Coronary artery (tissue), 2 donors: ENCODE measurements at regions not wholly inside any gene's neighbourhood (a gene's known extent, or its start where the extent isn't known, plus 50 kb on each side); places are given as distances from the start of the nearest gene placed in this dataset.

Experiments used
- DNase-seq: peaks from one replicate; pipeline ENCODE4 v3.0.0-alpha.2; 2017; ENCODE audit warnings: low spot score
- H3K27ac ChIP-seq, 2 donors: fragments of 200-600 bp; sonication (generic); one replicate each; pipeline ENCODE4 v1.5.1; 2016 to 2019
- H3K4me3 ChIP-seq: fragments of 200-600 bp; sonication (generic); 2 replicates; pipeline ENCODE4 v1.5.1; 2016; ENCODE audit warnings: mild to moderate bottlenecking, moderate library complexity
- CTCF ChIP-seq: fragments of 200-600 bp; sonication (generic); IDR thresholded peaks from one replicate; pipeline ENCODE4 v1.5.1; 2019; ENCODE audit warnings: antibody characterized with exemption

DNA sequence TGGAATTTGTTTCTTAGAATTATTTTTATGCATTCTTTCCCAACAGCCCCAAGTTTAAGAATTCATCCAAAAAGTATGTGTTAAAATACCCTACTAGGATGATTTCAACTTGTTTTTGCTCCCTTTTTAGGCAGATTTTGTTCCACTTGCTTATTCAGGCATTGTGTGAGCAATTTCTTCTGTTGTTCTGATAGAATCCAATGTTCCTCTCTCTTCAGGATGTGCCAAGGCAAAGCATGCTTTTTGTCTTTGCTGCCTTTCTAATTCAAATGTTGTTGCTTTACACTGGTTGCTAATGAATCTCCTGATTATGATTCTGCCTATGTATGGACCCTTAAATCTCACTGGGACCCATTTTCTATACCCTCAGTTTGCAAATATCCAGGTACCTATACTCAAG is 131.2 kb upstream of the ARHGAP42 start:
- Histone ChIP-seq H3K4me3 (no peak overlapping the region), H3K27ac (no peak overlapping the region)
- TF ChIP-seq CTCF, result no peak
- no peak for DNase-seq

DNA sequence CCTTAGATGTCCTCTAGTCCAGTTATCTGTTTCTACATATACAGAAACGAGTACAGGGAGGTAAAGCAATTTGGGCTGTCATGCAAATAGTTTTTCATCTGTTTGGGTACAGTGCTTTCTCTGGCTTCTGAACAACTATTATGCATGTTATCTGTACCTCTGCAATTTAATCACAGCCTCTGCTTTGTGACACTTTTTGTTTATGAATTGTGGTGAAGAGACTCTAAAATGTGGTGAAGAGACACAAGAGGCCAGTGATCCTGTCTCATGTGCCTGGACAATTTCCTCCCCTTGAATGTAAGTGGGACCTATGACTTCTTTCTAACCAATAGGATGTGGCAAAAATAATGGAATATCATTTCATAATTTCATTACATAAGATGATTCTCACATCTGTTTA is 130.3 kb upstream of the ARHGAP42 start:
- no peak for DNase-seq
- no peak for TF ChIP-seq CTCF
- no peak overlapping the region for H3K4me3 ChIP-seq
- H3K27ac ChIP-seq, result no peak overlapping the region

GRCh38 chr11:100557830-100558611 is 129.1 kb upstream of the ARHGAP42 start:
- no peak overlapping the region for H3K4me3 ChIP-seq
- DNase-seq, result no peak
- no peak overlapping the region for H3K27ac ChIP-seq
- no peak for TF ChIP-seq CTCF

DNA sequence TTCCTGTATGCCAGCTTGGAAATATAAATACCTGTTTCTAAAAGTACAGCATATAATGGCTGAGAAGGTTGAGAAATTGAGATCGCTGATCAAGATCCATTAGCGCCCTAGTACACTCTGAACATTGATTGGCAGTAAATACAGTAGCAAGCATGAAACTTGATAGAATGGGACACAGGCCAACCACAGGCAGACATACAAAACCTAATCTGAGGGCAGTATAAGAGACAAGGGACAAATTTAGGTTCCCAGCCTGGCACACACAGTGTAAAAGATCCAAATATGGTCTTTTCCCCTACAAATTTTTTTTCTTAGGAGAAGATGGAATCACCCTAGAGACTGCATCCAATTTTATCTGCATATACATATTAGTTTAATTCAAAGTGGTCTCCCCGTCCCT is 126.5 kb upstream of the ARHGAP42 start:
- Histone ChIP-seq H3K4me3 (no peak overlapping the region), H3K27ac (no peak overlapping the region)
- no peak for TF ChIP-seq CTCF
- DNase-seq, result no peak

DNA sequence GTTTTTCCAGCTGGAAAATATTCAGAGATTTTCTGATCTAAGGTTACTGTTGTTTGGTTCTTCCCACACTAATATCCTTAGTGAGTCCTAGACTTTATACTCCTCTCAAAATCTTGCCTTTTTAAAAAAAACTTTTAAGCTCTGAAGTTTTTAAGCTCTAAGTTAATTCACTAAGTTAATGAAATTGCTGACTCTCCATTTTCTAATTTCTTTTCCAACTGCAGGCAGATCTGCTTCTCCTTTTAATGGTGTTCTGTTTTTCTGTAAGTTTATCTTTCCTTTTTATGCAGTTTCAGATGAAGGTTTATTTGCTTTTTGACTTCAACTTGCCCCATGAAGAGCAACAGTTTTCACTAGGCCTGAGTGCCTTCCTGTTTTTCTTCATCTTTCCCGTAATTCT is 125.8 kb upstream of the ARHGAP42 start:
- TF ChIP-seq CTCF, result no peak
- Histone ChIP-seq H3K4me3 (no peak overlapping the region), H3K27ac (no peak overlapping the region)
- DNase-seq, result no peak

DNA sequence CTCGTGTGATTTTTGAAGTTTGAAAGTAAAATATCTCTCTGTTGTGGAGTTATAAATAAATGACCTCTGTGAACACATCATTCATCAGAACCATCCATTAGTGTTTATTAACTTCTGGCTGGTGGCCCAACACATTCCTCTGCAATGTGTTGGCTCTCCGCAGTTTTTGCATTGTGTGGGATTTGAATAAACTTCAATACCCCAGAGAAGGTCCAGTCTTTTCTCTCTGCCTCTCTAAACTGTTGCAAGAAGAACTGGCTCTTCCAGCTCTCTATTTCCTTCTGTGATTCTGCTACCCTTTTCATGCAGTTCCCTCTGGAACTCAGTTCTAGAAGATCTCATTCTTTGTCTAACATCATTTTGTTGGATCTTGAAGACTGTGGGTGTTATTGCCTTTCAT is 125.0 kb upstream of the ARHGAP42 start:
- H3K27ac ChIP-seq, result no peak overlapping the region
- DNase-seq, result no peak
- TF ChIP-seq CTCF, result no peak
- no peak overlapping the region for H3K4me3 ChIP-seq

- no peak for TF ChIP-seq CTCF
- Histone ChIP-seq H3K27ac (no peak overlapping the region), H3K4me3 (no peak overlapping the region)
- no peak for DNase-seq
These were observed 123.4 kb upstream of the ARHGAP42 start for GRCh38 chr11:100563541-100564280.
